Spinal cord (tissue), 10 donors: ENCODE measurements at regions not wholly inside any gene's neighbourhood (a gene's known extent, or its start where the extent isn't known, plus 50 kb on each side); places are given as distances from the start of the nearest gene placed in this dataset. TPM values are rescaled to one million over a fixed set of nuclear protein-coding genes. Genes with fewer than 3 reads are reported as not detected.

Source experiments
- DNase-seq, 6 donors: peaks; one replicate each; pipeline versions ENCODE4 v3.0.0 to v3.0.0-alpha.2; 2013 to 2015; ENCODE audit warnings: low spot score in 6 of 6, low read depth in 4 of 6
- H3K27ac ChIP-seq: one replicate; pipeline ENCODE4 v1.5.1; 2013; ENCODE audit warnings: low read depth, low read length, control low read depth
- H3K27me3 ChIP-seq: one replicate; pipeline ENCODE4 v1.6.1; 2013; ENCODE audit warnings: low read length; ENCODE audit not compliant: control insufficient read depth, insufficient read depth
- H3K36me3 ChIP-seq: one replicate; pipeline ENCODE4 v1.6.1; 2013; ENCODE audit warnings: low read length; ENCODE audit not compliant: control insufficient read depth, insufficient read depth
- H3K4me1 ChIP-seq: one replicate; pipeline ENCODE4 v1.6.1; 2013; ENCODE audit warnings: low read length; ENCODE audit not compliant: control insufficient read depth, insufficient read depth
- H3K4me3 ChIP-seq: one replicate; pipeline ENCODE4 v1.5.1; 2013; ENCODE audit warnings: low read depth, low read length, control low read depth
- H3K9me3 ChIP-seq: one replicate; pipeline ENCODE4 v1.6.1; 2013; ENCODE audit warnings: low read length; ENCODE audit not compliant: control insufficient read depth, insufficient read depth
- WGBS: methylation state at CpG from one replicate; pipeline ENCODE4 v1.1.5; 2013; ENCODE audit warnings: missing lambda C conversion rate; ENCODE audit not compliant: insufficient coverage; 5-methylcytosine and 5-hydroxymethylcytosine counted together
- small RNA-seq: library from RNA; depleted of rRNA; stranded (forward); fragments of <200 nt; gene quantifications from one replicate; pipeline ENCODE3, GENCODE V24; 2014; ENCODE audit warnings: low replicate concordance
- donor health status: healthy.

GRCh38 chr4:123346330-123346940, 50.2 kb upstream of the SPRY1 start:
- 53% methylated on average over 5 of the region's 7 CpGs for WGBS
- Histone ChIP-seq H3K4me1 (peaks cover under 1% of the 10 kb centered on the region), H3K36me3 (no peaks in the 10 kb centered on the region), H3K4me3 (no peak overlapping the region), H3K9me3 (no peaks in the 10 kb centered on the region), H3K27ac (no peak overlapping the region), H3K27me3 (no peaks in the 10 kb centered on the region)
- no peak for DNase-seq

Small RNAs in the stretch of these regions (small RNA-seq; reads per million reads assigned to genes)
- gene AC026402.1: not detected
